Activated CD8-positive, alpha-beta T cell treated with anti-CD3 and anti-CD28 coated beads for 36 hours (primary cell): ENCODE measurements at regions not wholly inside any gene's neighbourhood (a gene's known extent, or its start where the extent isn't known, plus 50 kb on each side); places are given as distances from the start of the nearest gene placed in this dataset.

ENCODE experiments used
- ATAC-seq: fragments of 200-7000 bp; cut with Tn5 transposase; one replicate; pipeline ENCODE4 v1.10.0; 2021; ENCODE audit warnings: mild to moderate bottlenecking, moderate library complexity
- CTCF ChIA-PET: fragments of 350-600 bp; sonication (Branson Sonifier 250); formaldehyde crosslinking; loops from one replicate; lab custom pipeline; 2021; ENCODE audit warnings: antibody characterized with exemption; lab: Charles Lee
- POLR2A ChIA-PET: fragments of 350-600 bp; sonication (Branson Sonifier 250); formaldehyde crosslinking; loops from one replicate; lab custom pipeline; 2021; ENCODE audit warnings: antibody characterized with exemption; lab: Charles Lee
- DNase-seq: peaks from one replicate; pipeline ENCODE4 v3.0.0-alpha.2; 2020
- H3K27ac Mint-ChIP-seq: one replicate; pipeline ENCODE4 v1.8.0; 2021; ENCODE audit warnings: mild to moderate bottlenecking, mixed read lengths
- H3K27me3 Mint-ChIP-seq: one replicate; pipeline ENCODE4 v1.8.0; 2021; ENCODE audit warnings: mixed read lengths
- H3K36me3 Mint-ChIP-seq: one replicate; pipeline ENCODE4 v1.8.0; 2021; ENCODE audit warnings: low read depth, mixed read lengths
- H3K4me1 Mint-ChIP-seq: one replicate; pipeline ENCODE4 v1.8.0; 2021; ENCODE audit warnings: low read depth, mixed read lengths
- H3K4me3 Mint-ChIP-seq: one replicate; pipeline ENCODE4 v1.8.0; 2021; ENCODE audit warnings: mild to moderate bottlenecking, moderate library complexity, mixed read lengths
- H3K9me3 Mint-ChIP-seq: one replicate; pipeline ENCODE4 v1.8.0; 2021; ENCODE audit warnings: mixed read lengths
- CTCF ChIP-seq: fragments of 200-600 bp; IDR thresholded peaks from one replicate; pipeline ENCODE4 v1.8.0; 2022; ENCODE audit warnings: antibody characterized with exemption, mild to moderate bottlenecking
- intact Hi-C: fragments of 100-400 bp; cut with micrococcal nuclease; formaldehyde crosslinking; loops from one replicate; pipeline ENCODE4 v1.10.0; 2022

- Mint-ChIP-seq H3K27me3 (no peaks in the 10 kb centered on the region), H3K36me3 (no peaks in the 10 kb centered on the region), H3K4me3 (no peak overlapping the region), H3K27ac (no peak overlapping the region), H3K4me1 (no peaks in the 10 kb centered on the region), H3K9me3 (peaks cover 15% of the 10 kb centered on the region)
- ChIA-PET POLR2A (no interaction called here), CTCF (no interaction called here)
- intact Hi-C loops = no loop called here
- TF ChIP-seq CTCF = no peak
- DNase-seq (no peak), ATAC-seq (no peak)
These were observed 878.5 kb downstream of the PCDH7 start for GRCh38 chr4:31598639-31599038.

- intact Hi-C loops = no loop called here
- Mint-ChIP-seq H3K27me3 (no peaks in the 10 kb centered on the region), H3K9me3 (peaks cover 15% of the 10 kb centered on the region), H3K4me3 (no peak overlapping the region), H3K36me3 (no peaks in the 10 kb centered on the region), H3K27ac (no peak overlapping the region), H3K4me1 (no peaks in the 10 kb centered on the region)
- ChIA-PET POLR2A (no interaction called here), CTCF (no interaction called here)
- TF ChIP-seq CTCF = no peak
- ATAC-seq (no peak), DNase-seq (no peak)
These were observed 881.6 kb downstream of the PCDH7 start for GRCh38 chr4:31601793-31602192.

GRCh38 chr4:31613946-31614623 lies 893.9 kb downstream of the PCDH7 start:
- H3K27me3 Mint-ChIP-seq = no peaks in the 10 kb centered on the region
- H3K36me3 Mint-ChIP-seq = no peaks in the 10 kb centered on the region
- POLR2A ChIA-PET = no interaction called here
- ATAC-seq (no peak), DNase-seq (no peak)
- intact Hi-C loops = no loop called here
- no peak for TF ChIP-seq CTCF
- CTCF ChIA-PET = no interaction called here
- peaks cover 9% of the 10 kb centered on the region for H3K9me3 Mint-ChIP-seq
- H3K4me1 Mint-ChIP-seq = no peaks in the 10 kb centered on the region
- no peak overlapping the region for H3K27ac Mint-ChIP-seq
- H3K4me3 Mint-ChIP-seq = no peak overlapping the region

- DNase-seq (no peak), ATAC-seq (no peak)
- no peak for TF ChIP-seq CTCF
- H3K9me3 Mint-ChIP-seq = peaks cover 7% of the 10 kb centered on the region
- ChIA-PET POLR2A (no interaction called here), CTCF (no interaction called here)
- H3K4me3 Mint-ChIP-seq = no peak overlapping the region
- H3K36me3 Mint-ChIP-seq = no peaks in the 10 kb centered on the region
- no peak overlapping the region for H3K27ac Mint-ChIP-seq
- no peaks in the 10 kb centered on the region for H3K27me3 Mint-ChIP-seq
- H3K4me1 Mint-ChIP-seq = no peaks in the 10 kb centered on the region
- intact Hi-C loops = no loop called here
These were observed 897.5 kb downstream of the PCDH7 start for GRCh38 chr4:31617667-31618066.

- CTCF ChIA-PET = no interaction called here
- H3K36me3 Mint-ChIP-seq = no peaks in the 10 kb centered on the region
- intact Hi-C loops = no loop called here
- H3K27me3 Mint-ChIP-seq = no peaks in the 10 kb centered on the region
- DNase-seq (no peak), ATAC-seq (no peak)
- no peak overlapping the region for H3K27ac Mint-ChIP-seq
- H3K4me1 Mint-ChIP-seq = no peaks in the 10 kb centered on the region
- H3K4me3 Mint-ChIP-seq = no peak overlapping the region
- H3K9me3 Mint-ChIP-seq = peaks cover 8% of the 10 kb centered on the region
- TF ChIP-seq CTCF = no peak
- POLR2A ChIA-PET = no interaction called here
These were observed 900.3 kb downstream of the PCDH7 start for GRCh38 chr4:31620476-31620875.
